ENCODE measurements at regions not wholly inside any gene's neighbourhood (a gene's known extent, or its start where the extent isn't known, plus 50 kb on each side); places are given as distances from the start of the nearest gene placed in this dataset.

- DNase-seq (ENCODE audit: low spot score in 2 of 2) = no peak
- Histone ChIP-seq H3K36me3 (no peaks in the 10 kb centered on the region), H3K4me3 (no peak overlapping the region), H3K4me1 (no peaks in the 10 kb centered on the region), H3K27me3 (no peaks in the 10 kb centered on the region), H3K27ac (no peak overlapping the region), H3K9me3 (no peaks in the 10 kb centered on the region)
- TF ChIP-seq EP300 (IDR thresholded peaks at IDR 0.05) (no peak), POLR2A (IDR thresholded peaks at IDR 0.05) (no peak)
- TF ChIP-seq, protein P1, sequence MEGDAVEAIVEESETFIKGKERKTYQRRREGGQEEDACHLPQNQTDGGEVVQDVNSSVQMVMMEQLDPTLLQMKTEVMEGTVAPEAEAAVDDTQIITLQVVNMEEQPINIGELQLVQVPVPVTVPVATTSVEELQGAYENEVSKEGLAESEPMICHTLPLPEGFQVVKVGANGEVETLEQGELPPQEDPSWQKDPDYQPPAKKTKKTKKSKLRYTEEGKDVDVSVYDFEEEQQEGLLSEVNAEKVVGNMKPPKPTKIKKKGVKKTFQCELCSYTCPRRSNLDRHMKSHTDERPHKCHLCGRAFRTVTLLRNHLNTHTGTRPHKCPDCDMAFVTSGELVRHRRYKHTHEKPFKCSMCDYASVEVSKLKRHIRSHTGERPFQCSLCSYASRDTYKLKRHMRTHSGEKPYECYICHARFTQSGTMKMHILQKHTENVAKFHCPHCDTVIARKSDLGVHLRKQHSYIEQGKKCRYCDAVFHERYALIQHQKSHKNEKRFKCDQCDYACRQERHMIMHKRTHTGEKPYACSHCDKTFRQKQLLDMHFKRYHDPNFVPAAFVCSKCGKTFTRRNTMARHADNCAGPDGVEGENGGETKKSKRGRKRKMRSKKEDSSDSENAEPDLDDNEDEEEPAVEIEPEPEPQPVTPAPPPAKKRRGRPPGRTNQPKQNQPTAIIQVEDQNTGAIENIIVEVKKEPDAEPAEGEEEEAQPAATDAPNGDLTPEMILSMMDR (IDR thresholded peaks at IDR 0.05) = no peak
- 70 to 75% methylated on average over 2 of the region's 2 CpGs for WGBS, 2 donors
These were observed 745.3 kb upstream of the CELF4 start for GRCh38 chr18:38310936-38311335.

DNA sequence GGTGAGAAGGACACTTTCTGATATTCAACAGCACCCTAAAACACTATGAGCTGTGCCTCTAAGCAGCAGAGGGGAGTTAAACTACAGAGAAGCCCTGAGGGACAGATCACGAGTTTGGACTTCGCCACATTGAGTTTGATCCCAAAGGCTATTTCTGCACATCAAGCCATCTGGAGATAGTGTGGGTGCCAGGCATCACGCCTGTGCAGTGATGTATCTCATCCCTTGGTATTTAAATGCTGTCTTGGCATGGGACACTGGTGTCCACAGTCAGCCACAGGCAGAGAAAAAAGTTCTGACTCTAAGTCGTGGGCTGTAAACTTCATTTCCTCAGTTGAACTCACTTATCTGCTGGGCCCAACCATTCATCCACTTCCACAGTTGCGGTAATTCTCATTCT, 742.3 kb upstream of the CELF4 start:
- Histone ChIP-seq H3K36me3 (no peaks in the 10 kb centered on the region), H3K27me3 (no peaks in the 10 kb centered on the region), H3K9me3 (no peaks in the 10 kb centered on the region), H3K4me1 (no peaks in the 10 kb centered on the region), H3K27ac (no peak overlapping the region), H3K4me3 (no peak overlapping the region)
- WGBS, 2 donors = 85 to 87% methylated on average over 5 of the region's 5 CpGs
- TF ChIP-seq, protein P1 (IDR thresholded peaks at IDR 0.05) = no peak
- TF ChIP-seq POLR2A (IDR thresholded peaks at IDR 0.05) (no peak), EP300 (IDR thresholded peaks at IDR 0.05) (no peak)
- no peak for DNase-seq (ENCODE audit: low spot score in 2 of 2)

DNA sequence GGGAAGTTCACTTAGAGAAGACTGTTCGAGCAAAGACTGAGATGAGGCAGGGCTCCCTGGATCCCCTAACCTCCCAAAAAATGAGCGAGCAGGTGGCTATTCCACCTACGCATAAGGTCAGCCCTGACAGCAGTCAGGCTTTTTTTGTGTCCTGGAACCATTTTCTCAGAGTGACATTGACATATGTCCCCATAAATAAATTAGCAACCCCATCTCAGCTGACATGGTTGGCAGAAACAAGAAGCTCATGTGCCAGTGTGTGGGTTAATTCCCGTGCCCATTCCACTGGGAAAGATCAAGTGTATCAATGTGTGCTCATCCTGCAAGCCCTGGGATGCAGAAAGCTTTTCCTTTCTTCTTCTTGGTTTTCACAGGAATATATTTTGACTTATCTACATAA, 740.4 kb upstream of the CELF4 start:
- H3K36me3 ChIP-seq = no peaks in the 10 kb centered on the region
- H3K27ac ChIP-seq = no peak overlapping the region
- TF ChIP-seq, protein P1 (IDR thresholded peaks at IDR 0.05) = no peak
- no peak for TF ChIP-seq EP300 (IDR thresholded peaks at IDR 0.05)
- no peak for TF ChIP-seq POLR2A (IDR thresholded peaks at IDR 0.05)
- 83 to 85% methylated on average over 4 of the region's 4 CpGs for WGBS, 2 donors
- no peak overlapping the region for H3K4me3 ChIP-seq
- no peaks in the 10 kb centered on the region for H3K27me3 ChIP-seq
- no peaks in the 10 kb centered on the region for H3K9me3 ChIP-seq
- no peaks in the 10 kb centered on the region for H3K4me1 ChIP-seq
- no peak for DNase-seq (ENCODE audit: low spot score in 2 of 2)

- no peak for DNase-seq (ENCODE audit: low spot score in 2 of 2)
These were observed 736.0 kb upstream of the CELF4 start for GRCh38 chr18:38301621-38302020.

DNA sequence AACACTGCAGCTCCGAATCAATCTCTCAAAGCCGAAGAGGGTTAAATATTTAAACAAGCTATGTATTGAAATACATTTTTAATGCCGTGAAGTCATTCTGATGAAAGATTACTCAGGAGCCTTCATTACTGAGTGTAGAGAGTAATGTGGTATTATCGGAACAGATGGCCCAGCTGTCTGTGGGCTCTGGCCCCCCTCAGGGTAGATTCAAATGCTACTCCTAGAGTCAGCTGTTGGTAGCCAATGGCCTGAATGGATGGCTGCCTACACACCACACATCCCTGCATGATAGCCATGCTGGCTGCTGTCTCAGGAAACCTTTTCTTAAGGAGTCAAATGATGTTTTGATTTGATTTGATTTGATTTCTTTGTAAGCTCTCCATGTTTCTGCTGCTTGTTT, 732.3 kb upstream of the CELF4 start:
- H3K36me3 ChIP-seq = no peaks in the 10 kb centered on the region
- 77 to 86% methylated on average over 4 of the region's 4 CpGs for WGBS, 2 donors
- TF ChIP-seq, protein P1 (IDR thresholded peaks at IDR 0.05) = no peak
- TF ChIP-seq EP300 (IDR thresholded peaks at IDR 0.05) = no peak
- no peak for TF ChIP-seq POLR2A (IDR thresholded peaks at IDR 0.05)
- H3K4me1 ChIP-seq = no peaks in the 10 kb centered on the region
- no peak overlapping the region for H3K27ac ChIP-seq
- no peaks in the 10 kb centered on the region for H3K27me3 ChIP-seq
- H3K9me3 ChIP-seq = no peaks in the 10 kb centered on the region
- DNase-seq (ENCODE audit: low spot score in 2 of 2) = no peak
- no peak overlapping the region for H3K4me3 ChIP-seq

More at GRCh38 chr18:38301621-38302020, 736.0 kb upstream of the CELF4 start:
- no peaks in the 10 kb centered on the region for H3K36me3 ChIP-seq
- TF ChIP-seq EP300 (IDR thresholded peaks at IDR 0.05) (no peak), POLR2A (IDR thresholded peaks at IDR 0.05) (no peak)
- TF ChIP-seq, protein P1 (IDR thresholded peaks at IDR 0.05) = no peak
- H3K4me3 ChIP-seq = no peak overlapping the region
- no peak overlapping the region for H3K27ac ChIP-seq
- no peaks in the 10 kb centered on the region for H3K27me3 ChIP-seq
- H3K9me3 ChIP-seq = no peaks in the 10 kb centered on the region
- no peaks in the 10 kb centered on the region for H3K4me1 ChIP-seq
